Caco-2 (cell line): ENCODE measurements at regions not wholly inside any gene's neighbourhood (a gene's known extent, or its start where the extent isn't known, plus 50 kb on each side); places are given as distances from the start of the nearest gene placed in this dataset.

ENCODE experiments used
- BruUV-seq: library from RNA; stranded (reverse); fragments of 400-500 nt; replicated peaks from 2 replicates; lab custom pipeline; 2021; lab: Mats Ljungman, UMichigan
- CTCF ChIA-PET: fragments of 300-600 bp; sonication (Branson Sonifier 250); formaldehyde crosslinking; loops from one replicate; lab custom pipeline; 2022; ENCODE audit warnings: antibody characterized with exemption; lab: Charles Lee
- POLR2A ChIA-PET: fragments of 300-600 bp; sonication (Branson Sonifier 250); formaldehyde crosslinking; loops from one replicate; lab custom pipeline; 2022; ENCODE audit warnings: antibody characterized with exemption; lab: Charles Lee
- DNase-seq, 2 experiments: peaks; one replicate each; pipeline versions ENCODE4 v3.0.0 to v3.0.0-alpha.2; 2020 to 2022
- H3K27me3 ChIP-seq: replicated peaks from 2 replicates; pipeline ENCODE4 v1.6.0; 2011; ENCODE audit warnings: low read length; ENCODE audit not compliant: control insufficient read depth, insufficient read depth
- H3K36me3 ChIP-seq: 2 replicates; pipeline ENCODE4 v1.5.1; 2011; ENCODE audit warnings: low read length; ENCODE audit not compliant: control insufficient read depth, insufficient read depth
- H3K4me1 ChIP-seq: fragments of 250-450 bp; sonication (Bioruptor Pico); 2 replicates; pipeline ENCODE4 v1.5.1; 2020; ENCODE audit warnings: mild to moderate bottlenecking
- H3K4me3 ChIP-seq: 2 replicates; pipeline ENCODE4 v1.5.1; 2011; ENCODE audit warnings: low read depth, mild to moderate bottlenecking, control low read depth, low read length
- H3K9me3 ChIP-seq: fragments of 250-450 bp; sonication (Bioruptor Pico); 2 replicates; pipeline ENCODE4 v1.5.1; 2020; ENCODE audit warnings: mild to moderate bottlenecking, moderate library complexity
- H3K27ac Mint-ChIP-seq: one replicate; pipeline ENCODE4 v1.8.0; 2022; ENCODE audit warnings: mixed read lengths; ENCODE audit not compliant: unreplicated experiment
- H3K27me3 Mint-ChIP-seq: one replicate; pipeline ENCODE4 v1.8.0; 2022; ENCODE audit warnings: mixed read lengths; ENCODE audit not compliant: insufficient read depth, unreplicated experiment
- H3K36me3 Mint-ChIP-seq: one replicate; pipeline ENCODE4 v1.8.0; 2022; ENCODE audit warnings: mild to moderate bottlenecking, mixed read lengths; ENCODE audit not compliant: insufficient read depth, unreplicated experiment
- H3K4me1 Mint-ChIP-seq: one replicate; pipeline ENCODE4 v1.8.0; 2022; ENCODE audit warnings: low read depth, mixed read lengths; ENCODE audit not compliant: unreplicated experiment
- H3K4me3 Mint-ChIP-seq: one replicate; pipeline ENCODE4 v1.8.0; 2022; ENCODE audit warnings: mild to moderate bottlenecking, moderate library complexity, mixed read lengths; ENCODE audit not compliant: unreplicated experiment
- H3K9me3 Mint-ChIP-seq: one replicate; pipeline ENCODE4 v1.8.0; 2022; ENCODE audit warnings: mixed read lengths; ENCODE audit not compliant: unreplicated experiment
- intact Hi-C: fragments of 100-400 bp; cut with micrococcal nuclease; formaldehyde crosslinking; loops from one replicate; pipeline ENCODE4 v1.10.0; 2022; ENCODE audit not compliant: unreplicated experiment
- TF ChIP-seq, protein P1 (sequence below), 2 experiments: fragments of 200-600 bp in 1 of 2; IDR thresholded peaks; 1 replicate in 1 of 2; 2 replicates in 1 of 2; pipeline versions ENCODE4 v1.5.1 to v1.8.0; 2011 to 2022; ENCODE audit warnings: antibody characterized with exemption in 1 of 2, control low read depth in 1 of 2, inconsistent platforms in 1 of 2, low read depth in 1 of 2, low read length in 1 of 2, mild to moderate bottlenecking in 1 of 2, moderate library complexity in 1 of 2; ENCODE audit not compliant: insufficient read depth in 1 of 2, severe bottlenecking in 1 of 2, unreplicated experiment in 1 of 2

DNA sequence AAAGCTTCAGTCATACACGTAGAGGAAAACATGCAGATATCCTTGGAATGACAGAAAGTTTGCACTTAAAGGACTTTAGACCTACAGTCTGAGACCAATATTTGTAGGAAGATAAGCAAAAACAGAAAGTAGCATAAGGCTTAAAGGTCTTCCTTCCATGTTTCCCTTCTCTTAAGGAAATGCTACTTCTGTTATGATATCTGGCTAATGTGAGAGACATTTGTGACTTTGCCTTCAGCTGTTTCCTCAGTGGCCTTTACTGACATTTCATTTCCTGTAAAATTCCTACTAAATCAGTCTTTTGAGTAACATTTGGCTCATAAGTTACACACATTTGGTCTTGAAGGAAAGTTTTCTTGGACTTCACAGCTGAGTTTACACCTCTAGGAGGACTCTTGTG, 713.4 kb downstream of the TBC1D32 start:
- no TSS peak for BruUV-seq
- Mint-ChIP-seq H3K4me1 (peaks cover 10% of the 10 kb centered on the region), H3K27me3 (no peaks in the 10 kb centered on the region), H3K9me3 (no peaks in the 10 kb centered on the region), H3K27ac (no peak overlapping the region), H3K36me3 (no peaks in the 10 kb centered on the region), H3K4me3 (no peak overlapping the region)
- H3K27me3 ChIP-seq: no peaks in the 10 kb centered on the region
- no peak overlapping the region for H3K4me3 ChIP-seq
- ChIA-PET POLR2A (no interaction called here), CTCF (no interaction called here)
- no peaks in the 10 kb centered on the region for H3K36me3 ChIP-seq
- H3K4me1 ChIP-seq: peaks cover 12% of the 10 kb centered on the region; the same call in 1 of the 2 replicates
- TF ChIP-seq, protein P1, sequence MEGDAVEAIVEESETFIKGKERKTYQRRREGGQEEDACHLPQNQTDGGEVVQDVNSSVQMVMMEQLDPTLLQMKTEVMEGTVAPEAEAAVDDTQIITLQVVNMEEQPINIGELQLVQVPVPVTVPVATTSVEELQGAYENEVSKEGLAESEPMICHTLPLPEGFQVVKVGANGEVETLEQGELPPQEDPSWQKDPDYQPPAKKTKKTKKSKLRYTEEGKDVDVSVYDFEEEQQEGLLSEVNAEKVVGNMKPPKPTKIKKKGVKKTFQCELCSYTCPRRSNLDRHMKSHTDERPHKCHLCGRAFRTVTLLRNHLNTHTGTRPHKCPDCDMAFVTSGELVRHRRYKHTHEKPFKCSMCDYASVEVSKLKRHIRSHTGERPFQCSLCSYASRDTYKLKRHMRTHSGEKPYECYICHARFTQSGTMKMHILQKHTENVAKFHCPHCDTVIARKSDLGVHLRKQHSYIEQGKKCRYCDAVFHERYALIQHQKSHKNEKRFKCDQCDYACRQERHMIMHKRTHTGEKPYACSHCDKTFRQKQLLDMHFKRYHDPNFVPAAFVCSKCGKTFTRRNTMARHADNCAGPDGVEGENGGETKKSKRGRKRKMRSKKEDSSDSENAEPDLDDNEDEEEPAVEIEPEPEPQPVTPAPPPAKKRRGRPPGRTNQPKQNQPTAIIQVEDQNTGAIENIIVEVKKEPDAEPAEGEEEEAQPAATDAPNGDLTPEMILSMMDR (IDR thresholded peaks at IDR 0.05; ENCODE audit: insufficient read depth in 1 of 2, low read depth in 1 of 2, low read length in 1 of 2, severe bottlenecking in 1 of 2, unreplicated experiment in 1 of 2): no peak
- DNase-seq: no peak
- no peaks in the 10 kb centered on the region for H3K9me3 ChIP-seq
- intact Hi-C loops: no loop called here

DNA sequence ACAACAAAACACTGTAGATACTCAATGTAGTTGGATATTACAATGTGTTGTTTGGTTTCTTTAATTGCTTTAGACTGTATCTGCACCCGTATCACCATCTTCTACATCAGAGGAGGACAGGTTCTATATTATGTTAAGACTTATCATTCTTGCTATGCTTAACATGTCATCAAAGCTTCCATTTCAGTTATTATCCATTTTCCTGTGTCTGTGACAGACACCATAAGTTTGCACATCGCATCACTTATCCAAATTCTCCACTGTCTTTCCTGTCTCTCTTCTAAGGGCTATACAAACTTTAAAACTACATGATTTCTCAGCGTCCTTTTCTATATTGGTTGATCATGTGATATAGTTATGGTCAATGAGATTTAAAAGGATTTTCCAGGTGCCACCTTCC, 719.0 kb downstream of the TBC1D32 start:
- no peak overlapping the region for H3K4me3 ChIP-seq
- TF ChIP-seq, protein P1 (IDR thresholded peaks at IDR 0.05; ENCODE audit: insufficient read depth in 1 of 2, low read depth in 1 of 2, low read length in 1 of 2, severe bottlenecking in 1 of 2, unreplicated experiment in 1 of 2): no peak
- H3K9me3 Mint-ChIP-seq: no peaks in the 10 kb centered on the region
- H3K27me3 Mint-ChIP-seq: no peaks in the 10 kb centered on the region
- no peak overlapping the region for H3K27ac Mint-ChIP-seq
- BruUV-seq: no TSS peak
- ChIA-PET CTCF (no interaction called here), POLR2A (no interaction called here)
- H3K36me3 ChIP-seq: no peaks in the 10 kb centered on the region
- intact Hi-C loops: no loop called here
- no peaks in the 10 kb centered on the region for H3K36me3 Mint-ChIP-seq
- 0 out of 2 replicates have a peak, but pooled peaks cover 4% of the 10 kb centered on the region for H3K4me1 ChIP-seq
- H3K4me3 Mint-ChIP-seq: no peak overlapping the region
- H3K9me3 ChIP-seq: no peaks in the 10 kb centered on the region
- H3K4me1 Mint-ChIP-seq: no peaks in the 10 kb centered on the region
- H3K27me3 ChIP-seq: no peaks in the 10 kb centered on the region
- DNase-seq: no peak

DNA sequence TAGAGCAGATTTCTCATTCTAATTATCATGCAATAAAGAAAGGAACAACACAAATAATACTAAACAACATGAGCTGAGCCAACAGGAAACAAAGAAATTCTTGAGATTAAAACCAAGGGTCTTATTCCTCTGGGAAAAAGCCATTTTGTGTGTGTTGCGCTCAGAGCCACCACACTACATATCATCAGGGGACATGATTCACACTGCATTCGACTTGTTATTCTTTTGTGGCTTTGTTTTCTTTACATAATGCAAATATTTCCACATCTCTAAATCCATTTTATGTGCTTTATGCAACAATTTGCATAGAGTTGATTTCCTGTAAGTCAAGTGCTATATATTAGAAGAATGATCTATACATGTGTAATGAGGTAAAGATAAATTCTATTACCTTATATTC, 719.6 kb downstream of the TBC1D32 start:
- ChIA-PET CTCF (no interaction called here), POLR2A (no interaction called here)
- TF ChIP-seq, protein P1 (IDR thresholded peaks at IDR 0.05; ENCODE audit: insufficient read depth in 1 of 2, low read depth in 1 of 2, low read length in 1 of 2, severe bottlenecking in 1 of 2, unreplicated experiment in 1 of 2): no peak
- intact Hi-C loops: no loop called here
- Histone ChIP-seq H3K27me3 (no peaks in the 10 kb centered on the region), H3K36me3 (no peaks in the 10 kb centered on the region), H3K4me1 (no peaks in the 10 kb centered on the region), H3K4me3 (no peak overlapping the region), H3K9me3 (no peaks in the 10 kb centered on the region)
- Mint-ChIP-seq H3K36me3 (no peaks in the 10 kb centered on the region), H3K27ac (no peak overlapping the region), H3K4me3 (no peak overlapping the region), H3K9me3 (no peaks in the 10 kb centered on the region), H3K4me1 (no peaks in the 10 kb centered on the region), H3K27me3 (no peaks in the 10 kb centered on the region)
- DNase-seq: no peak
- BruUV-seq: no TSS peak
